Keratinocyte (primary cell): ENCODE measurements at regions not wholly inside any gene's neighbourhood (a gene's known extent, or its start where the extent isn't known, plus 50 kb on each side); places are given as distances from the start of the nearest gene placed in this dataset.

ENCODE experiments used
- DNase-seq: peaks from one replicate; pipeline ENCODE4 v3.0.0-alpha.2; 2011; ENCODE audit warnings: low read depth, missing footprints, low spot score
- FAIRE-seq: peaks from 2 replicates; lab custom pipeline; 2011; peaks lifted over from hg19 to GRCh38; lab: Jason Lieb, UNC
- H2AFZ ChIP-seq: 2 replicates; pipeline ENCODE4 v1.6.0; 2012; ENCODE audit warnings: low read length, control low read depth, inconsistent platforms; ENCODE audit not compliant: control insufficient read depth
- H3K27ac ChIP-seq: 2 replicates; pipeline ENCODE4 v1.5.1; 2011; ENCODE audit warnings: low read length; ENCODE audit not compliant: control insufficient read depth, insufficient read depth
- H3K27me3 ChIP-seq: 3 replicates; pipeline ENCODE4 v1.6.0; 2011; ENCODE audit warnings: low read length; ENCODE audit not compliant: control insufficient read depth, insufficient read depth; ENCODE audit errors: extremely low read depth
- H3K36me3 ChIP-seq, 2 experiments: 2 replicates in 1 of 2; 3 replicates in 1 of 2; pipeline ENCODE4 v1.5.1; 2011; ENCODE audit warnings: low read length in 2 of 2, mild to moderate bottlenecking in 1 of 2; ENCODE audit not compliant: control insufficient read depth in 2 of 2, insufficient read depth in 2 of 2; ENCODE audit errors: extremely low read depth in 1 of 2
- H3K4me1 ChIP-seq: 3 replicates; pipeline ENCODE4 v1.5.1; 2011; ENCODE audit warnings: low read length; ENCODE audit not compliant: control insufficient read depth, insufficient read depth; ENCODE audit errors: extremely low read depth
- H3K4me2 ChIP-seq: 3 replicates; pipeline ENCODE4 v1.6.0; 2011; ENCODE audit warnings: low read depth, low read length; ENCODE audit not compliant: control insufficient read depth, insufficient read depth; ENCODE audit errors: extremely low read depth
- H3K4me3 ChIP-seq, 3 experiments: fragments of 200-600 bp in 1 of 3; sonication (generic) in 1 of 3; 2 replicates in 2 of 3; 3 replicates in 1 of 3; pipeline ENCODE4 v1.5.1; 2011 to 2016; ENCODE audit warnings: low read length in 3 of 3, mild to moderate bottlenecking in 3 of 3, control low read depth in 2 of 3, inconsistent platforms in 1 of 3, low read depth in 1 of 3, mixed read lengths in 1 of 3, mixed run types in 1 of 3, moderate library complexity in 1 of 3; ENCODE audit not compliant: control insufficient read depth in 2 of 3, insufficient read depth in 2 of 3; ENCODE audit errors: extremely low read depth in 1 of 3
- H3K79me2 ChIP-seq: 2 replicates; pipeline ENCODE4 v1.6.0; 2012; ENCODE audit warnings: low read length; ENCODE audit not compliant: control insufficient read depth, insufficient read depth
- H3K9ac ChIP-seq: 3 replicates; pipeline ENCODE4 v1.6.0; 2011; ENCODE audit warnings: low read length; ENCODE audit not compliant: control insufficient read depth, insufficient read depth; ENCODE audit errors: extremely low read depth
- H3K9me1 ChIP-seq: 3 replicates; pipeline ENCODE4 v1.6.0; 2011; ENCODE audit warnings: low read length; ENCODE audit not compliant: control insufficient read depth, insufficient read depth; ENCODE audit errors: extremely low read depth
- H3K9me3 ChIP-seq: 2 replicates; pipeline ENCODE4 v1.5.1; 2012; ENCODE audit warnings: low read depth, low read length; ENCODE audit not compliant: control insufficient read depth
- H4K20me1 ChIP-seq: 3 replicates; pipeline ENCODE4 v1.6.0; 2011; ENCODE audit warnings: low read length; ENCODE audit not compliant: control insufficient read depth, insufficient read depth; ENCODE audit errors: extremely low read depth
- EZH2 ChIP-seq: IDR thresholded peaks from one replicate; pipeline ENCODE4 v1.6.1; 2012; ENCODE audit warnings: inconsistent platforms, mild to moderate bottlenecking, low read length, moderate library complexity
- dilution Hi-C: fragments of 300-500 bp; cut with MboI; formaldehyde crosslinking; loops from one replicate; pipeline ENCODE4 v1.7.0; 2020; ENCODE audit warnings: low sequenced_read_pairs; ENCODE audit not compliant: extremely low pct_ligation_motif_present
- TF ChIP-seq, protein P1 (sequence below), 3 experiments: IDR thresholded peaks in 1 of 3; conservative IDR thresholded peaks in 1 of 3; optimal IDR thresholded peaks in 1 of 3; 2 replicates in 2 of 3; 3 replicates in 1 of 3; pipeline versions ENCODE3 to v1.5.1; 2011; ENCODE audit warnings: low read length in 3 of 3, mild to moderate bottlenecking in 3 of 3, moderate library complexity in 2 of 3, control low read depth in 1 of 3, inconsistent platforms in 1 of 3; ENCODE audit not compliant: insufficient read depth in 2 of 3; ENCODE audit errors: extremely low read depth in 1 of 3

DNA sequence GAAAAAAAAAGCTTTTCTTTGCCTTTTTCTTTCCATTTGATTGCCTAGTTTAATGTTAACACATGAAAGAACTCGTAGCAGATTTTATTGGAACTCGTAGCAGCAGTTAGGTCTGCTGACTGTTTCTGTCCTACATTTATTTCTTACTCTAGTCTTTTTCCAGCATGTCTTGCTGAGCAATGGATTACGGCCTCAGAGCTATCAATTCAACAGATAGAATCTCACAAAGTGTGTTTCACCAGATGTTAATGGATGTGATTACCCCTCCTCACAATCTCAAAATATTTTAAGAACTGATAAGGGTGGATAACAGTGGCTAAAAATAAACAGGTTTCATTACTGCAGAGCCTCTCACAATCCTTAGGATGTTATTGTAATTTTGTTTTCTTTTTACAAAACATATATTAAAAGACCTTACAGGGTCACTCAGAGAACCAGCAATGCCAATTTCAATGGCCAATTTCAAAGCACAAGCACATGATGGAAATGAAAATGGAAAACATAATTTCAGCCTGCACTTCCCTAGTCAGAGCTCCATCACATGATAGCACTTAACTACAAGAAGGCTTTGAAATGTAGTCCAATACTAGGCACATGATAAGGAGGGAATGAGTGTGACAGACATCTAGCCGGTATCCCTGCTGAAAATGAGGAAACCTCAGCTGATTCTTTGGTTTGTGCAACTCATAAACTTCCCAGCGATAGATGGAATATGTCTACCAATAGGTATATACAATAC, 838.1 kb upstream of the SEMA6D start:
- Histone ChIP-seq H3K9me3 (no peaks in the 10 kb centered on the region), H3K4me2 (no peak overlapping the region), H3K27ac (no peak overlapping the region), H3K4me1 (no peaks in the 10 kb centered on the region), H3K4me3 (no peak overlapping the region), H3K36me3 (no peaks in the 10 kb centered on the region), H2AFZ (no peak overlapping the region), H3K9ac (no peak overlapping the region), H4K20me1 (no peaks in the 10 kb centered on the region), H3K9me1 (no peaks in the 10 kb centered on the region), H3K79me2 (no peaks in the 10 kb centered on the region), H3K27me3 (no peaks in the 10 kb centered on the region)
- TF ChIP-seq, protein P1, sequence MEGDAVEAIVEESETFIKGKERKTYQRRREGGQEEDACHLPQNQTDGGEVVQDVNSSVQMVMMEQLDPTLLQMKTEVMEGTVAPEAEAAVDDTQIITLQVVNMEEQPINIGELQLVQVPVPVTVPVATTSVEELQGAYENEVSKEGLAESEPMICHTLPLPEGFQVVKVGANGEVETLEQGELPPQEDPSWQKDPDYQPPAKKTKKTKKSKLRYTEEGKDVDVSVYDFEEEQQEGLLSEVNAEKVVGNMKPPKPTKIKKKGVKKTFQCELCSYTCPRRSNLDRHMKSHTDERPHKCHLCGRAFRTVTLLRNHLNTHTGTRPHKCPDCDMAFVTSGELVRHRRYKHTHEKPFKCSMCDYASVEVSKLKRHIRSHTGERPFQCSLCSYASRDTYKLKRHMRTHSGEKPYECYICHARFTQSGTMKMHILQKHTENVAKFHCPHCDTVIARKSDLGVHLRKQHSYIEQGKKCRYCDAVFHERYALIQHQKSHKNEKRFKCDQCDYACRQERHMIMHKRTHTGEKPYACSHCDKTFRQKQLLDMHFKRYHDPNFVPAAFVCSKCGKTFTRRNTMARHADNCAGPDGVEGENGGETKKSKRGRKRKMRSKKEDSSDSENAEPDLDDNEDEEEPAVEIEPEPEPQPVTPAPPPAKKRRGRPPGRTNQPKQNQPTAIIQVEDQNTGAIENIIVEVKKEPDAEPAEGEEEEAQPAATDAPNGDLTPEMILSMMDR (optimal IDR thresholded peaks at IDR 0.05 in 1 of 3, IDR thresholded peaks at IDR 0.05 in 1 of 3, conservative IDR thresholded peaks at IDR 0.05 in 1 of 3; ENCODE audit: extremely low read depth in 1 of 3, insufficient read depth in 2 of 3, low read length in 3 of 3): no peak
- TF ChIP-seq EZH2: no peak
- no peak for DNase-seq
- FAIRE-seq: no peak
- dilution Hi-C loops: no loop called here

DNA sequence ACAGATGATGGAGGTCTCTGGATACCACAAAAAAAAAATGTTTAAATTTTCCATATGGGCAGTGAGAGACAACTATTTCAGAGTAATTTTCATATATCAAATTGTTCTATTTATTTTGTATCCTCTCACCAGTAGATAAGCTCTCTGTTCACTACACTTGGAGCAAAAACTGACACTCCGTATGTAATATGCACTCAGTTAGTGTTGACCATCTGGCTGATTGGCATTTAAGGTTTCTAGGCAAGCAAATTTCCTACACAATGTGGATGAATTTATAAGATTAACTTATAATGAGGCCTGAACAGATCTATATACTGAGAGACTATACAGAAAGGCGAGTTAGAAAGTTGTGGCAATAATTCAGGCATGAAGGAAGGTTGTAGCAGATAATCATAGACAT, 836.5 kb upstream of the SEMA6D start:
- FAIRE-seq (no peak), DNase-seq (no peak)
- Histone ChIP-seq H3K27ac (no peak overlapping the region), H3K27me3 (no peaks in the 10 kb centered on the region), H3K4me1 (no peaks in the 10 kb centered on the region), H3K79me2 (no peaks in the 10 kb centered on the region), H3K9me1 (no peaks in the 10 kb centered on the region), H3K36me3 (no peaks in the 10 kb centered on the region), H3K4me3 (no peak overlapping the region), H3K4me2 (no peak overlapping the region), H3K9me3 (no peaks in the 10 kb centered on the region), H4K20me1 (no peaks in the 10 kb centered on the region), H3K9ac (no peak overlapping the region), H2AFZ (no peak overlapping the region)
- dilution Hi-C loops: no loop called here
- TF ChIP-seq, protein P1 (optimal IDR thresholded peaks at IDR 0.05 in 1 of 3, IDR thresholded peaks at IDR 0.05 in 1 of 3, conservative IDR thresholded peaks at IDR 0.05 in 1 of 3; ENCODE audit: extremely low read depth in 1 of 3, insufficient read depth in 2 of 3, low read length in 3 of 3): no peak
- TF ChIP-seq EZH2: no peak
